GM21576 (cell line): ENCODE measurements at regions not wholly inside any gene's neighbourhood (a gene's known extent, or its start where the extent isn't known, plus 50 kb on each side); places are given as distances from the start of the nearest gene placed in this dataset.
"Not testable (repeated sequence)": the region's sequence is repeated elsewhere in the genome, so short reads cannot be mapped to it uniquely, and the experiment has no call there.

Experiments used
- ATAC-seq: cut with Tn5 transposase; IDR thresholded peaks from one replicate; pipeline ENCODE4 v1.9.1; 2021; ENCODE audit warnings: mild to moderate bottlenecking, moderate library complexity; ENCODE audit not compliant: unreplicated experiment

DNA sequence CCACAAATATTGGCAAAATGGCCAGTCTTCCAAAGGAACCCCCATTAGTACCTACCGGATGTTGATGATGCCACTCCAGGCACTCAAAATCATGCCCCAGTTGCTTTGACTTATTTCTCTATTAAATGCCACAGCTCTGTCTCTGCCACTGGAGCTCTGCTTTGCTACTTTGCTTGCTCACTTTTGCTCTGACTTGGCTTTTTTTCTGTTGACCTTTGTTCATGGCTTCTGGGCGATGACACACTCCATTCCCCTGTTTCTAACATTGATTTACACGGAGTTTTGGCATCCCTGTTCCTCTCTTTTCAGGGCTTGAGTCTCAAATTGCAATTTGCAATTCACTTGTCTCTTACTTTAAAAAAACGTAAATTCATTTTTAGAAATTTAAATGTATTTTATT lies 217.1 kb upstream of the SPRY2 start:
- no peak for ATAC-seq

- ATAC-seq = no peak
Observed at GRCh38 chr13:80555796-80556678, 215.1 kb upstream of the SPRY2 start.

GRCh38 chr13:80552851-80553440 lies 212.0 kb upstream of the SPRY2 start:
- no peak for ATAC-seq

- no peak for ATAC-seq
Observed at GRCh38 chr13:80551650-80552497, 210.9 kb upstream of the SPRY2 start.

DNA sequence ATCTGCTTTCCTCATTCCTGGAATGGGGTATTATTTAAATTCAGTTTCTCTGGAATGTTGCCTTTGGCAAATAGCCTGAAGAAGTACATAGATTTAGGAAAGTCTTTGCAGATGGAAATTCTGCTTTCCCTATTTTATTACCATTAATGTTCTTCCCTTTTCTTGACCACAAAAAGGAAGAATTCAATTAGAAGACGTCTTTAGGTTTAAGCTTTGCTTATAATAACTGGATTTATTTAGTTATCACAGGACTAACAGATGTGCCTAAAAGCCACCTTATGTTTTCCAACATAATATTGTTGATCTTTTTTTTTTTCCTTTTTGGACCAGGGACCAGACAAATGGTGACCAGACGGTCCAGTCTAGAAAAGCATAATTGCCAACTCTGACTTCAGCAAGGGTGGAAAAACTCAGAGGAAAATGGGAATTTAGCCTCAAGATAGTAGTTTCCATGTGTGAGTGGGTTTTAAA lies 210.1 kb upstream of the SPRY2 start:
- ATAC-seq = no peak

GRCh38 chr13:80548915-80549314 lies 208.0 kb upstream of the SPRY2 start:
- no peak for ATAC-seq

DNA sequence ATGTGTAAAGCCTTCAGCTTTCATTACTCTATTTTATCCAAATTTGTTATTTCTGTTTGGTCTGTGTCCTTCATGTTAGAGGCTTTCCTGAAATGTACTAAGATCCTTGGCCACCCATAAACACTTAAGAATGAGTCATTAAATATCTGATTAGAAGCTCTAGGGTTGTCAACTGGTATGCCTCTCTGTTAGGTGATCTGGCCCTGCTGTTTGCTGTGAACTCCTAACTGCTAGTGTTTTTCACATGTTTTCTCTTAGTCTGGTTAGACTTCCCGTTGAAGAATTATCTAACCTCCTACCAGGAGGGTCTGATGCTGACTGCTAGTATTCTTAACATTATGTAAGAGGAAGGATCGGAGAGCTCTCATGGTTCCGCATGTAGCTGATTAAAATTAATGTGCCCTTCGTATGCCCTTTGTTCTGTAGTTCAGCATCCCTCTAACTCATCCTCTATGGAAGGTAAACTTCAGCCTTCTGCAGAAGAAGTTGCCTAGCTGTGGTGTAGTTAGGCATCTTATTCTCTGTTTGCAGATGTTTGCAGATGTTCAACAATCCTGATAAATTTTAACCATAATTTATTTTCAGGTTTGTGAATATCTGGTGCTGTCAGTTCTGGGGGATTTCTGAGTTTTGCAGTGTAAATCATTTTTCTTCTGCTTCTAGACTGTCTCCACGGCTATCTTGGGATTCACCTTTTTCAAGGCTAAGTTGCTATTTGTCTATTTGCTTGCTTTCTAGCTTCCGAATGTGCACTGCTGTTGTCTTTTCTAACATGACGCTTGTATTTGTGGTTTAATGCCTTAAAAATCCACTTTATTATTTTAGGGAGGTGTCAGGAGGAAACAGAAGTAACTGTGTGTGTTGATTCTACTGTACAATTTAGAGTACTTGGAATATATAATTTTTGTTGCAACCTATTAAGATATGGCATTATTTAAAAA lies 207.2 kb upstream of the SPRY2 start:
- ATAC-seq = no peak

DNA sequence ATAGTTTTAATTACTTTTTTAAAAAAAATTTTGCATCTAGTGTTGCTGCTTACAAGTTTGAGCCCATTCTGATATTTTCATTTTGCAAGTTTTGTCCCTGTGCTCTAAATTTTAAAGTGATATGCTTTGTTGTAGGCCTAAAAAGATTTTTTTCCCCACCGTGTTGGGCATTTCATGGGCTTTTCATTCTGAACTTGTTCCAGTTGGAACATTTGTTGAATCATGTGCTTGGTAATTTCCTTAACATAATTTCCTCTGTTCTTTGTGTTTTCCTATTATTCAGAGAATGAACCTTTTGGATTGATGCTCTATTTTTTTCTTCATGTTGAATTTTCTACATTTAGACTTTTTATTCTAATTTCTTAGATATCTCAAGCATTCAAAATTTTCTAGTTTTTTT lies 206.4 kb upstream of the SPRY2 start:
- no peak for ATAC-seq

- no peak for ATAC-seq
Observed at GRCh38 chr13:80533175-80533574, 192.2 kb upstream of the SPRY2 start.

DNA sequence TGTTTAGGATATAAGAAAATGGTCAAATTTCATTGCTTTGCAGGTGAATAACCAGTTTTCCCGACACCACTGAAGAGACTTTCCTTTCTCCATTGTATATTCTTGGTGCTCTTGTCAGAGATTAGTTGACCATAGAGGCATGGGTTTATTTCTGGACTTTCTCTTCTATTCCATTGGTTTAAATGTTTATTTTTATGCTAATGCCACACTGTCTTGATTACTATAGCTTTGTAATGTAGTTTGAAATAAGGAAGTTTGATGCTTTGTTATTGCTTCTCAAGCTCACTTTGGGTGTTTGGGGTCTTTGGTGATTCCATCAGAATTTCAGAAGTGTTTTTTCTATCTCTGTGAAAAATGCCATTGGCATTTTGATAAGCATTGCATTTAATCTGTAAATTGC lies 190.0 kb upstream of the SPRY2 start:
- ATAC-seq = no peak

DNA sequence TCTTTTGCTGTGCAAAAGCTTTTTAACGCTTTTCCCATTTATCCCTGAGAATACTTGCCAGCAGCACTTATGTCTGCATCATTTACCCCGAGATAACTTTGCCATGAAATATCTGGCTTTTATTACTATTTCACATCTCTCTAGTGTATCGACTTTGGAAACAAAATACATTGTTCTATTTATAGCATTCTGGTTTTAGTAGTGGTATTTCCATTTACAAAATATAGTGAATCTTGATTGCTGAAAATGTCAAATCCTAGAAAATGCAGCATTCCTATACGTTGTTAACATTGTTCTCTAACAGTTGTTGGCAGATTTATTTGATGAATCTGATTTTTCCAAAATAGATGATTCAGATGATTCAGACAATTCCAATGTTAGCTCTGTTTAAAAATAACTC lies 189.3 kb upstream of the SPRY2 start:
- no peak for ATAC-seq

DNA sequence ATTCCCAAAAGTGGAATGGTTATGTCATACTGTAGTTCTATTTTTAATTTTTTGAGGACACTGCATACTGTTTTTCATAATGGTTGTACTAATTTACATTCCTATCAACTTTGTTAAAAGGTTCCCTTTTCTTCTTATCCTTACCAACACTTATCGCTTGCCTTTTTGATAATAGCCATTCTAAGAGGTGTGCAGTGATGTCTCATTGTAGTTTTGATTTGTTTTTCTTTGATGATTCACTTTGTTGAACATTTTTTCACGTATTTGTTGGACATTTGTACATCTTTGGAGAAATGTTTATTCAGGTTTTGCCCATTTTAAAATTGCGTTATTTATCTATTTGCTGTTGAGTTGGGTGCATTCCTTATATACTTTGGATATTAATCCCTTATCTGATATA lies 188.8 kb upstream of the SPRY2 start:
- ATAC-seq = no peak

DNA sequence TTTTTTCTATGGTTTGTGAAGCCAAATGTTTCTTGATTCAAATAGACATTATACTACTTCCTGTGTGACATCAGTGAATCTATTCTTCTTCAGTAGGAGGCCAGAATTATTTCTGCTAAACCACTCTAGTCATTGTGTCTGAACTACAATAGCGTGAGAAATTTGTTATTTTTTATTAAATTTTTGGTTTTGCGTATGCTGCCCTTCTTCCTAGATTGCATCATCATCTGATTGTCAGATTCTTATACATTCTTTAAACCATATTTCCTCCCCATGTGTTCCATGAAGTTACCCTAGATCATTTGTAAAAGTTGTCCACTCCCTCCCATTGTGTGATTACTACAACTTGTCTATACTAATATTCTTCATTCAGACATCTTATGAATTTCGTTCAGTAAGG lies 187.8 kb upstream of the SPRY2 start:
- ATAC-seq = no peak

GRCh38 chr13:80527400-80527799 lies 186.5 kb upstream of the SPRY2 start:
- ATAC-seq = no peak

GRCh38 chr13:80524447-80525215 lies 183.7 kb upstream of the SPRY2 start:
- ATAC-seq = no peak

- no peak for ATAC-seq
Observed at GRCh38 chr13:80523134-80523533, 182.2 kb upstream of the SPRY2 start.

DNA sequence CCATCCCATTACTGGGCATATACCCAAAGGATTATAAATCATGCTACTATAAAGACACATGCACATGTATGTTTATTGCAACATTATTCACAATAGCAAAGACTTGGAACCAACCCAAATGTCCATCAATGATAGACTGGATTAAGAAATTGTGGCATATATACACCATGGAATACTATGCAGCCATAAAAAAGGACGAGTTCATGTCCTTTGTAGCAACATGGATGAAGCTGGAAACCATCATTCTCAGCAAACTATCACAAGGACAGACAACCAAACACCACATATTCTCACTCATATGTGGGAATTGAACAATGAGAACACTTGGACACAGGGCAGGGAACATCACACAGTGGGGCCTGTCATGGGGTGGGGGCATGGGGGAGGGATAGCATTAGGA lies 181.5 kb upstream of the SPRY2 start:
- not testable (repeated sequence) for ATAC-seq

DNA sequence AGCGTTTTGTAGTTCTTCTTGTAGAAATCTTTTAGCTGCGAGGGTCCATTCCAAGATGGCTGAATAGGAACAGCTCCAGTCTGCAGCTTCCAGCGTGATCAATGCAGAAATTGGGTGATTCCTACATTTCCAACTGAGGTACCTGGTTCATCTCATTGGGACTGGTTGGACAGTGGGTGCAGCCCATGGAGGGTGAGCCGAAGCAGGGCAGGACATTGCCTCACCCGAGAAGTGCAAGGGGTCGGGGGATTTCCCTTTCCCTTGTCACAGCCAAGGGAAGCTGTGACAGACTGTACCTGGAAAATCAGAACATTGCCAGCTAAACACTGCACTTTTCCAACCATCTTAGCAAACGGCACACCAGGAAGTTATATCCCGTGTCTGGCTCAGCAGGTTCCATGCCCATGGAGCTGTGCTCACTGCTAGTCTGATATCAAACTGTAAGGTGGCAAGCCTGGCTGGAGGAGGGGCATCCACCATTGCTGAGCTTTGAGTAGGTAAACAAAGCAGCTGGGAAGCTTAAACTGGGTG lies 176.0 kb upstream of the SPRY2 start:
- ATAC-seq = no peak

DNA sequence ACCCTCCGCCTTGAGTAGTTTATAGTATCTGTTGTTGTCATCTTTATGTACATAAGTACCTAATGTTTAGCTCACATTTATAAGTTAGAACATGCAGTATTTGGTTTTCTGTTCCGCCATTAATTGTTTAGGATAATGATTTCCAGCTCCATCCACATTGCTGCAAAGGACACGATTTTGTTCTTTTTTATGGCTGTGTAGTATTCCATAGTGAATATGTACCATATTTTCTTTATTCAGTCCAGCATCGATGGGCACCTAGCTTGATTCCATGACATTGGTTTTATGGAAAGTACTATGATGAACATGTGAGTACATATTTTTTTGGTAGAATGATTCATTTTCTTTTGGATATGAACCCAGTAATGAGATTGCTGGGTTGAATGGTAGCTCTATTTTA lies 174.4 kb upstream of the SPRY2 start:
- ATAC-seq = no peak
